ENCODE measurements at regions not wholly inside any gene's neighbourhood (a gene's known extent, or its start where the extent isn't known, plus 50 kb on each side); places are given as distances from the start of the nearest gene placed in this dataset.

- no peak for TF ChIP-seq CTCF (conservative IDR thresholded peaks at IDR 0.05)
- TF ChIP-seq ZFX (IDR thresholded peaks at IDR 0.05), result no peak
- no peak overlapping the region for H3K27ac ChIP-seq
These were observed 599.6 kb downstream of the CCDC171 start for GRCh38 chr9:16152276-16153101.

- TF ChIP-seq CTCF (conservative IDR thresholded peaks at IDR 0.05) (no peak), ZFX (IDR thresholded peaks at IDR 0.05) (no peak)
These were observed 600.4 kb downstream of the CCDC171 start for GRCh38 chr9:16153221-16153620.

GRCh38 chr9:16153741-16154140 lies 600.9 kb downstream of the CCDC171 start:
- H3K27ac ChIP-seq, result no peak overlapping the region
- no peak for TF ChIP-seq ZFX (IDR thresholded peaks at IDR 0.05)
- TF ChIP-seq CTCF (conservative IDR thresholded peaks at IDR 0.05), result no peak

More at GRCh38 chr9:16153221-16153620, 600.4 kb downstream of the CCDC171 start:
- H3K27ac ChIP-seq, result no peak overlapping the region

GRCh38 chr9:16154521-16155078 lies 601.8 kb downstream of the CCDC171 start:
- H3K27ac ChIP-seq, result no peak overlapping the region
- TF ChIP-seq ZFX (IDR thresholded peaks at IDR 0.05) (no peak), CTCF (conservative IDR thresholded peaks at IDR 0.05) (no peak)

GRCh38 chr9:16155878-16156277 lies 603.0 kb downstream of the CCDC171 start:
- TF ChIP-seq CTCF (conservative IDR thresholded peaks at IDR 0.05), result no peak
- TF ChIP-seq ZFX (IDR thresholded peaks at IDR 0.05), result no peak
- no peak overlapping the region for H3K27ac ChIP-seq

- TF ChIP-seq ZFX (IDR thresholded peaks at IDR 0.05) (no peak), CTCF (conservative IDR thresholded peaks at IDR 0.05) (no peak)
- H3K27ac ChIP-seq, result no peak overlapping the region
These were observed 604.4 kb downstream of the CCDC171 start for GRCh38 chr9:16157216-16157615.

- TF ChIP-seq ZFX (IDR thresholded peaks at IDR 0.05) (no peak), CTCF (conservative IDR thresholded peaks at IDR 0.05) (no peak)
- no peak overlapping the region for H3K27ac ChIP-seq
These were observed 604.8 kb downstream of the CCDC171 start for GRCh38 chr9:16157651-16158050.
